ENCODE measurements at regions not wholly inside any gene's neighbourhood (a gene's known extent, or its start where the extent isn't known, plus 50 kb on each side); places are given as distances from the start of the nearest gene placed in this dataset.

DNA sequence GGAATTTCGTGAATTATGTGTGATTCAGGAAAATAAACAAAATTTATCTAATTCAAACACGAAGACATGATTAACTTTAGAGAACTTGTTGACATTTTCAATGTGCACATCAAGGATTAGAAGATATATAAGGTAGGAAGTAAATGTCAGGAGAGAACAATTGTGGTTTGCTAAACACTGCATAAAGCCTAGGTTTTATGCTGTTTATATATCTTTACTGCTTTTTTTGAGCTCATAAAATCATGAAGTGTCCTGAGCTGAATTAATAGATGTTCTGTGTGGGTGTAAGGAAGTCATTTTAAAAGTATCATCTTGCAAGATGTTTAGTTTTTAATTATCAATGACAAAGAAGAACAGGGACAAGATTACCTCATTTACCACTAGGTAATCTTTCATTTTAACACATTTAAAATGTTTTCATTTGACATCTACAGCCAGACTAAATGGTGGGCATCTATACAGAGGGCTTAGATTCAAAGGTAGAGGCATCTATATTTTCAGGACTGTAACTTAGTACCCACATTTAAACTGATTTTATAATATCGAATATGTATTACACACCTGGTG lies 382.8 kb downstream of the ADAMTS20 start:
- TF ChIP-seq POLR2AphosphoS5 (IDR thresholded peaks at IDR 0.05; ENCODE audit: borderline replicate concordance, low read depth, low read length) (no peak), EZH2 (IDR thresholded peaks at IDR 0.05) (no peak), FOXP2 (optimal IDR thresholded peaks at IDR 0.05; ENCODE audit: control extremely low read depth, extremely low read length, insufficient read depth) (no peak)

All from SK-N-MC (cell line).